KMS-11 (cell line): ENCODE measurements at regions not wholly inside any gene's neighbourhood (a gene's known extent, or its start where the extent isn't known, plus 50 kb on each side); places are given as distances from the start of the nearest gene placed in this dataset.

Source experiments
- H2AFZ ChIP-seq: fragments of 200-600 bp; sonication (generic); 2 replicates; pipeline ENCODE4 v1.6.1; 2016; ENCODE audit warnings: antibody characterized with exemption, mixed run types, low read depth
- H3K27ac ChIP-seq: fragments of 200-600 bp; sonication (generic); 2 replicates; pipeline ENCODE4 v1.6.1; 2016; ENCODE audit warnings: mild to moderate bottlenecking, mixed run types
- H3K27me3 ChIP-seq: fragments of 200-600 bp; sonication (generic); 2 replicates; pipeline ENCODE4 v1.6.1; 2017; ENCODE audit warnings: mild to moderate bottlenecking, low read depth, mixed run types, moderate library complexity; ENCODE audit not compliant: insufficient read depth
- H3K36me3 ChIP-seq: fragments of 200-600 bp; sonication (generic); 2 replicates; pipeline ENCODE4 v1.6.1; 2017; ENCODE audit warnings: mild to moderate bottlenecking, mixed run types; ENCODE audit not compliant: insufficient read depth
- H3K4me1 ChIP-seq: fragments of 200-600 bp; sonication (generic); 2 replicates; pipeline ENCODE4 v1.6.1; 2016; ENCODE audit warnings: mild to moderate bottlenecking, low read depth, mixed run types; ENCODE audit not compliant: poor library complexity, severe bottlenecking
- H3K4me2 ChIP-seq: fragments of 200-600 bp; sonication (generic); 2 replicates; pipeline ENCODE4 v1.7.0; 2016; ENCODE audit warnings: mild to moderate bottlenecking, mixed run types
- H3K4me3 ChIP-seq: fragments of 200-600 bp; sonication (generic); IDR thresholded peaks from 2 replicates; pipeline ENCODE4 v1.6.1; 2017; ENCODE audit warnings: low read depth, low read length, mixed read lengths; ENCODE audit not compliant: insufficient read depth
- H3K79me2 ChIP-seq: fragments of 200-600 bp; sonication (generic); 2 replicates; pipeline ENCODE4 v1.6.1; 2016; ENCODE audit warnings: low read depth, mixed run types; ENCODE audit not compliant: insufficient read depth
- H3K9ac ChIP-seq: fragments of 200-600 bp; sonication (generic); 2 replicates; pipeline ENCODE4 v1.6.1; 2016; ENCODE audit warnings: mild to moderate bottlenecking, mixed run types
- H4K20me1 ChIP-seq: fragments of 200-600 bp; sonication (generic); 2 replicates; pipeline ENCODE4 v1.6.1; 2016; ENCODE audit warnings: mild to moderate bottlenecking, mixed run types; ENCODE audit not compliant: insufficient read depth
- CTCF ChIP-seq: fragments of 200-600 bp; sonication (generic); conservative IDR thresholded peaks from 2 replicates; pipeline ENCODE4 v1.6.1; 2017; ENCODE audit warnings: low read depth, mild to moderate bottlenecking, antibody characterized with exemption, low read length, moderate library complexity, mixed read lengths

GRCh38 chr22:49164773-49165320 is 662.8 kb downstream of the BRD1 start:
- Histone ChIP-seq H3K27me3 (no peaks in the 10 kb centered on the region), H3K4me1 (no peaks in the 10 kb centered on the region), H4K20me1 (no peaks in the 10 kb centered on the region), H2AFZ (no peak overlapping the region), H3K36me3 (no peaks in the 10 kb centered on the region), H3K4me3 (no peak overlapping the region), H3K79me2 (no peaks in the 10 kb centered on the region), H3K27ac (no peak overlapping the region), H3K9ac (no peak overlapping the region), H3K4me2 (no peak overlapping the region)
- no peak for TF ChIP-seq CTCF

GRCh38 chr22:49163960-49164690 is 663.5 kb downstream of the BRD1 start:
- Histone ChIP-seq H3K4me2 (no peak overlapping the region), H3K4me3 (no peak overlapping the region), H3K27ac (no peak overlapping the region), H3K79me2 (no peaks in the 10 kb centered on the region), H3K36me3 (no peaks in the 10 kb centered on the region), H2AFZ (no peak overlapping the region), H3K27me3 (no peaks in the 10 kb centered on the region), H3K4me1 (no peaks in the 10 kb centered on the region), H4K20me1 (no peaks in the 10 kb centered on the region), H3K9ac (no peak overlapping the region)
- TF ChIP-seq CTCF = no peak

GRCh38 chr22:49163258-49163959 is 664.3 kb downstream of the BRD1 start:
- Histone ChIP-seq H3K9ac (no peak overlapping the region), H3K4me1 (no peaks in the 10 kb centered on the region), H3K4me3 (no peak overlapping the region), H4K20me1 (no peaks in the 10 kb centered on the region), H3K36me3 (no peaks in the 10 kb centered on the region), H3K27me3 (no peaks in the 10 kb centered on the region), H3K27ac (no peak overlapping the region), H3K79me2 (no peaks in the 10 kb centered on the region), H2AFZ (no peak overlapping the region), H3K4me2 (no peak overlapping the region)
- TF ChIP-seq CTCF = no peak

GRCh38 chr22:49162841-49163240 is 664.8 kb downstream of the BRD1 start:
- no peaks in the 10 kb centered on the region for H3K4me1 ChIP-seq
- no peaks in the 10 kb centered on the region for H3K27me3 ChIP-seq
- H2AFZ ChIP-seq = no peak overlapping the region
- H3K4me2 ChIP-seq = no peak overlapping the region
- TF ChIP-seq CTCF = no peak
- no peaks in the 10 kb centered on the region for H4K20me1 ChIP-seq
- no peak overlapping the region for H3K4me3 ChIP-seq
- H3K9ac ChIP-seq = no peak overlapping the region
- no peaks in the 10 kb centered on the region for H3K36me3 ChIP-seq
- H3K27ac ChIP-seq = no peak overlapping the region
- no peaks in the 10 kb centered on the region for H3K79me2 ChIP-seq
